ES-I3 (cell line): ENCODE measurements at regions not wholly inside any gene's neighbourhood (a gene's known extent, or its start where the extent isn't known, plus 50 kb on each side); places are given as distances from the start of the nearest gene placed in this dataset.

ENCODE experiments used
- H3K36me3 ChIP-seq: 2 replicates; pipeline ENCODE4 v1.6.1; 2013; ENCODE audit warnings: mild to moderate bottlenecking, low read length, control low read depth, moderate library complexity; ENCODE audit not compliant: insufficient read depth
- H3K4me1 ChIP-seq: 2 replicates; pipeline ENCODE4 v1.6.1; 2013; ENCODE audit warnings: mild to moderate bottlenecking, control low read depth, low read length; ENCODE audit not compliant: insufficient read depth
- H3K9ac ChIP-seq: 2 replicates; pipeline ENCODE4 v1.6.1; 2013; ENCODE audit warnings: low read depth, mild to moderate bottlenecking, low read length, moderate library complexity
- H3K9me3 ChIP-seq: 2 replicates; pipeline ENCODE4 v1.6.1; 2013; ENCODE audit warnings: mild to moderate bottlenecking, low read length, moderate library complexity; ENCODE audit not compliant: control insufficient read depth, insufficient read depth

GRCh38 chr3:178415384-178415783 lies 120.9 kb upstream of the KCNMB2 start:
- Histone ChIP-seq H3K9ac (no peak overlapping the region), H3K4me1 (no peaks in the 10 kb centered on the region), H3K36me3 (no peaks in the 10 kb centered on the region), H3K9me3 (no peaks in the 10 kb centered on the region)

DNA sequence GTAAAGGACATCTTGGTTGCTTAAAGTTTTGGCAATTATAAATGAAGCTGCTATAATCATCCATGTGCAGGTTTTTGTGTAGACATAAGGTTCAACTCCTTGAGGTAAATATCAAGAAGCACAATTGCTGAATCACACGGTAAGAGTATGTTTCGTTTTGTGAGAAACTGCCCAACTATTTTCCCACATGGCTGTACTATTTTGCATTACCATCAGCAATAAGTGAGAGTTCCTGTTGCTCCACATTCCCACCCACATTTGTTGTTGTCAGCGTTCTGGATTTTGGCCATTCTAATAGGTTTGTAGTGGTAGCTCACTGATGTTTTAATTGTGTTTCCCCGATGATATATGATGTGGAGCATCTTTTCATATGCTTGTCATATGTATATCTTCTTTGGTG lies 118.5 kb upstream of the KCNMB2 start:
- no peak overlapping the region for H3K9ac ChIP-seq
- no peaks in the 10 kb centered on the region for H3K4me1 ChIP-seq
- H3K36me3 ChIP-seq, result no peaks in the 10 kb centered on the region
- H3K9me3 ChIP-seq, result no peaks in the 10 kb centered on the region

DNA sequence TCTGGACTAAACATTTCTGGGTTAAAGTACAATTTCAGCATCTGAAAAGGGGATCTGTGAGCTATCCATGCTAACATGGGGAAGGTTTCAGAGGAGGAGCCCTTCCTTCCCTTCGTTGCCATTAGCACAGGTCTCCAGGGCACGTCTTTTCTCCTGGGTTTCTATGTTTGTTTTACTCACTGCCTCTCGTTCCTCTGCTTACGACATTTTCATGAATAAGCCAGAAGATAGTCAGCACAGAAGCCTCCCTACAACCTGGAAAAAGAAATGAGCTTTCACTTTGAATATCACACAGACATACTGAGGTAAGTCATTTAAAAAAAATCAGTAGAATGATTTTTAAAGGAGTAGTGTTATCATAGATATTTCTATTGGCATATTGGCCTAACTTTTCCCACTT lies 117.2 kb upstream of the KCNMB2 start:
- Histone ChIP-seq H3K36me3 (no peaks in the 10 kb centered on the region), H3K9me3 (no peaks in the 10 kb centered on the region), H3K9ac (no peak overlapping the region), H3K4me1 (no peaks in the 10 kb centered on the region)

DNA sequence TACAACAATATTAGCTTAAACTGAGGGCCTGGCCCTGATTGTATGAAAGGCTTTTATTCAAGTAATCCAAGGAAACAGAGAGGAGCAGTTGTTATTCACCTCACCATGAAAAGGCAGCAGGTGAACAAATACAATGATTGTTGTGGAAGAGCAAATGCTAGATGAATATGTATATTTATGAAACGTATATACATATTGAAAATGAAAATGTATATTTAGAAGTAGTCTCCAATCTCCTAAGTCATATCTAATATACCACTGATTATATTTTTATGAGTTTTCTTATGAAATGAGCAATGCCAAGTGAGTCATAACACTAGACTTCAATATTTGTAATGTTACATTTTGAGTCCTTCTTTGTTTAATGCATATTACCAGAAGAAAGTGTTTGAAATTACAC lies 116.2 kb upstream of the KCNMB2 start:
- Histone ChIP-seq H3K36me3 (no peaks in the 10 kb centered on the region), H3K4me1 (no peaks in the 10 kb centered on the region), H3K9me3 (no peaks in the 10 kb centered on the region), H3K9ac (no peak overlapping the region)

DNA sequence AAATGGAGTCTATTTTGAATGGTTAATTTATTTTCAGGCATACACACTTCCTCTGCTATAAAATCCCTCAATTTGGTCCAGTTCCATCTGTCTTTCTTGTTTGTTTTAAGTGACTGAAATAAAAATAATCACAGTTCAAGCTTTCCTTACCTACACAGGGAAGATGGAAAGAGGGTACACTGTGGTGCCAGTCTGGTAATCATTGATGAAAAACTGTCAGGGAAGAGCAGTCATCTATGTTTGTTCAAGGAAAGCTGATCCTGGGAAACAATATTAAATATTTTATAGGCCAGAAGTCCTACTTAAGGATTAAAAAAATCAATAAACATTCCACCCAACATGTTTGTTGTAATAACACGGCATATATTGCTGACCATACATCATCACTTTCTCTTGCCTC lies 115.2 kb upstream of the KCNMB2 start:
- Histone ChIP-seq H3K9ac (no peak overlapping the region), H3K4me1 (no peaks in the 10 kb centered on the region), H3K36me3 (no peaks in the 10 kb centered on the region), H3K9me3 (no peaks in the 10 kb centered on the region)

DNA sequence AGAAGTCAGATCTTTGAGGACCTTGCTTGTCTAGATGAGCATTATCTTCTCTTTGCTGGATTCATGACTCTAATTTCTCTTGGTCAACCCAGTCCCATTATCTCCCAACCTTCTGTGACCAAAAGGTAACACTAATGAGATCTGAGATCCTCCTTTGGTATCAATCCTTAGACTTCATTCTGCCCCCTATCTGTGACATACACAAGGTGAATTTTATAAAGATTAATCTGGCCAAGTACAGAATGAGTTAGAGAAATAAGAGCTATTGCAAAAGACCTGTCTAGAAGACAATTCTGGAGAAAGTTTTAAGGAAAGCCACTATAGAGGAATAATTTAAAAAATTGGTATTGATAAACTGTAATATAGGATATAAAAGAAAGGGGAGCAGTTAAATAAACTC lies 113.8 kb upstream of the KCNMB2 start:
- Histone ChIP-seq H3K36me3 (no peaks in the 10 kb centered on the region), H3K9ac (no peak overlapping the region), H3K9me3 (no peaks in the 10 kb centered on the region), H3K4me1 (no peaks in the 10 kb centered on the region)

GRCh38 chr3:178428037-178428436 lies 108.2 kb upstream of the KCNMB2 start:
- H3K9ac ChIP-seq, result no peak overlapping the region
- no peaks in the 10 kb centered on the region for H3K9me3 ChIP-seq
- no peaks in the 10 kb centered on the region for H3K4me1 ChIP-seq
- no peaks in the 10 kb centered on the region for H3K36me3 ChIP-seq

DNA sequence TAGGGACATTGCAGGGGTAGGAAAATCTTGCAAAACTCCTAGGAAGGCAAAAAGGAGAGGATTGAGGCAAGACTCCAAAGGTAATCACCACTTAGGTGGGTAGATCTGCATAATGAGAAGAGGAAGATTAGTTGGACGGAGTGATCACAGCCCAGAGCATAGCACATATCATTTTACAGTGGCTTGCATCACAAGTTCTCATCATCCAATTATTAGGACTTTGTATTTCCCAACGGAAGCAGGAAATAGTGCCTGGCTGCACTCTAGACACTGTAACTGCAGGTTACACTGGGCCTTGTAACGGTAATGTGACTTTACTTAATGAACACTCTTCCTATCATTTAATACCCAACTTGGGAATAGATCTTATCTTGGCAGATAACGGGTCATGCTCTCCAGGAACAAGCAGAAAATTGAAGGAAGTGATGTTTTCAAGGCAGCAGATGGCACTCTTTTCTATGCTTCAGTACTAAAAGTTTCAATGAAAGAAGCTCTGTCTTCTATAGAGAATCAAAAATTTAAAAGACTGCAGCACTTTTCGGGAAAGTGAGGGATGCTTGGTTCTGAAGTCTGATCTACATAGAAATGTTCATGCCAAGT lies 101.9 kb upstream of the KCNMB2 start:
- Histone ChIP-seq H3K9me3 (no peaks in the 10 kb centered on the region), H3K4me1 (peaks cover under 1% of the 10 kb centered on the region; the same call in 1 of the 2 replicates), H3K9ac (no peak overlapping the region), H3K36me3 (no peaks in the 10 kb centered on the region)

- Histone ChIP-seq H3K9me3 (no peaks in the 10 kb centered on the region), H3K36me3 (no peaks in the 10 kb centered on the region), H3K4me1 (peaks cover 9% of the 10 kb centered on the region; the same call in 1 of the 2 replicates), H3K9ac (no peak overlapping the region)
Observed at GRCh38 chr3:178435575-178435974, 100.7 kb upstream of the KCNMB2 start.

GRCh38 chr3:178436773-178437172 lies 99.5 kb upstream of the KCNMB2 start:
- no peak overlapping the region for H3K9ac ChIP-seq
- H3K4me1 ChIP-seq, result peaks cover 9% of the 10 kb centered on the region; the same call in 1 of the 2 replicates
- no peaks in the 10 kb centered on the region for H3K36me3 ChIP-seq
- H3K9me3 ChIP-seq, result no peaks in the 10 kb centered on the region

DNA sequence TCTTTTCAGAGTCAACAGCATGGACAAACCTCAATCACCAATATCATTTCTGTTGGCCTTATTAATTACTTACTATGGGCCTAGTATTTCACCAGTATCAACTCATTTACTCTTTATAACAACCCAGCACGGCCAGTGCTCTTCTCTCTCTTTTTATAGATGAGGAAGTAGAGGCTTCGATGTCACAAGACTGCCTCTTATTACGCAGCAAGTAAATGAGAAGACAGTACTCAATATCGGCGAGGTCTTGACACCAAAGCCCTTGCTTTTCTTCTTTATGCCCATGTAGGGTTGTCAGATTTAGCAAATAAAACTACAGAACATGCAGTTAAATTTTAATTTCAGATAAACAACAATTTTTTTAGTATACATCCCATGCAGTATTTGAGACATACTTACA lies 99.0 kb upstream of the KCNMB2 start:
- Histone ChIP-seq H3K36me3 (no peaks in the 10 kb centered on the region), H3K9me3 (no peaks in the 10 kb centered on the region), H3K9ac (no peak overlapping the region), H3K4me1 (peaks cover 9% of the 10 kb centered on the region; the same call in 1 of the 2 replicates)

GRCh38 chr3:178439504-178439903 lies 96.7 kb upstream of the KCNMB2 start:
- H3K9me3 ChIP-seq, result no peaks in the 10 kb centered on the region
- H3K4me1 ChIP-seq, result peaks cover 9% of the 10 kb centered on the region; the same call in 1 of the 2 replicates
- no peak overlapping the region for H3K9ac ChIP-seq
- H3K36me3 ChIP-seq, result no peaks in the 10 kb centered on the region

DNA sequence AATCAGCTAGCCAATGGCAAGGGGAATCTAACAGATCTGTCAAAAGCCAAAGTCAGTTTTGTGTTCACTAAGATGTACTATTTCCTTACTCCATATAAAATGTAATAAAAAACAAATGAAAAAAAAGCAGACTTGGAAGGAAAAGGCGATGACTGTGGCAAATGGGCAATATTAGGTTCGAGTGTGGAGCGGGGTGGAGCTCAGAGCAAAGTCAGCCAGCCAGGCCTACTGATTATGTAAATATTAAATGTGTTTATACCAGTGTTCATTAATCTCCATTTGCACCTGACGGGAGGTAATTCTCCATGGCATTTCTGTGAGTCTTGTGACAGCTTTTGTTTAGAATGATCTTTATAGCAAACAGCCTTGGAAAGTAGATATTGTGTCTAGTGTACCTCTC lies 96.2 kb upstream of the KCNMB2 start:
- Histone ChIP-seq H3K9ac (no peak overlapping the region), H3K9me3 (no peaks in the 10 kb centered on the region), H3K4me1 (peaks cover 9% of the 10 kb centered on the region; the same call in 1 of the 2 replicates), H3K36me3 (no peaks in the 10 kb centered on the region)

DNA sequence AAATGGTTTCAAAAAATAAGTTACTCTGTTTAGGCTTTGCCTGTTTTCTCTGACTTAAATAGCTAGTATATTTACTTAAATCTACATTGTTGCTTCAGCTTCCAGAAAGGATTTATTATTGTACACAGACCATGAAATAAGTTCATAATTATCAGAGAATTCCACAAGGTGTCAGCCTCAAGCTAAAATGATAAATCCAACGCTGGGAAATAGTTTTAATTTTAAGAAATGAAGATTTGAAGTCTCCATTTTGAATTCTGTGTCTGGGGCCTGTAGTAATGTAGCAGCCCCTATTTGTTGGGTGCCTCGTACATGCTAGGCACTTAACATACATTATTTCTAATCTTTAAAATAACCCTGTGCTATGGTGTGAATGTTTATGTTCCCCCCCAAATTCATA lies 92.6 kb upstream of the KCNMB2 start:
- Histone ChIP-seq H3K4me1 (peaks cover 9% of the 10 kb centered on the region; the same call in 1 of the 2 replicates), H3K9me3 (no peaks in the 10 kb centered on the region)

GRCh38 chr3:178445139-178445538 lies 91.1 kb upstream of the KCNMB2 start:
- 0 out of 2 replicates have a peak, but pooled peaks cover 2% of the 10 kb centered on the region for H3K9me3 ChIP-seq
- no peaks in the 10 kb centered on the region for H3K36me3 ChIP-seq
- H3K4me1 ChIP-seq, result 0 out of 2 replicates have a peak, but pooled peaks cover under 1% of the 10 kb centered on the region
- no peak overlapping the region for H3K9ac ChIP-seq

More for the DNA sequence above, 92.6 kb upstream of the KCNMB2 start:
- Histone ChIP-seq H3K9ac (no peak overlapping the region), H3K36me3 (no peaks in the 10 kb centered on the region)
